ENCODE measurements at regions not wholly inside any gene's neighbourhood (a gene's known extent, or its start where the extent isn't known, plus 50 kb on each side); places are given as distances from the start of the nearest gene placed in this dataset.

- TF ChIP-seq CTCF (IDR thresholded peaks at IDR 0.05) (no peak), POLR2AphosphoS5 (IDR thresholded peaks at IDR 0.05) (no peak)
Observed at GRCh38 chr5:88957013-88957412, 74.0 kb upstream of the MEF2C start.
